GM23338 (cell line): ENCODE measurements at regions not wholly inside any gene's neighbourhood (a gene's known extent, or its start where the extent isn't known, plus 50 kb on each side); places are given as distances from the start of the nearest gene placed in this dataset.

ENCODE experiments used
- ATAC-seq: fragments of 200-7000 bp; cut with Tn5 transposase; 3 replicates; pipeline ENCODE4 v1.9.1; 2020
- DNase-seq: peaks from one replicate; pipeline ENCODE4 v3.0.0-alpha.2; 2015; ENCODE audit warnings: low spot score
- H2AFZ ChIP-seq: fragments of 200-600 bp; sonication (generic); 2 replicates; pipeline ENCODE4 v1.8.0; 2016; ENCODE audit warnings: antibody characterized with exemption, mild to moderate bottlenecking, moderate library complexity
- H3F3A ChIP-seq: fragments of 200-600 bp; sonication (generic); replicated peaks from 2 replicates; pipeline ENCODE4 v1.8.0; 2017; ENCODE audit warnings: antibody characterized with exemption, mixed run types, low read depth
- H3K27ac ChIP-seq: fragments of 200-600 bp; sonication (generic); 2 replicates; pipeline ENCODE4 v1.6.1; 2016; ENCODE audit warnings: low read depth
- H3K27me3 ChIP-seq: fragments of 200-600 bp; sonication (generic); 2 replicates; pipeline ENCODE4 v1.8.0; 2016; ENCODE audit warnings: mild to moderate bottlenecking, mixed run types, moderate library complexity; ENCODE audit not compliant: insufficient read depth
- H3K36me3 ChIP-seq: fragments of 200-600 bp; sonication (generic); 2 replicates; pipeline ENCODE4 v1.8.0; 2016; ENCODE audit warnings: mild to moderate bottlenecking; ENCODE audit not compliant: insufficient read depth
- H3K4me1 ChIP-seq: fragments of 200-600 bp; sonication (generic); 2 replicates; pipeline ENCODE4 v1.8.0; 2016; ENCODE audit warnings: mild to moderate bottlenecking, moderate library complexity; ENCODE audit not compliant: insufficient read depth
- H3K4me2 ChIP-seq: fragments of 200-600 bp; sonication (generic); 2 replicates; pipeline ENCODE4 v1.7.1; 2017; ENCODE audit warnings: mixed run types
- H3K4me3 ChIP-seq: fragments of 200-600 bp; sonication (generic); 2 replicates; pipeline ENCODE4 v1.6.1; 2016; ENCODE audit warnings: mixed run types
- H3K79me2 ChIP-seq: fragments of 200-600 bp; sonication (generic); replicated peaks from 2 replicates; pipeline ENCODE4 v1.8.0; 2017; ENCODE audit warnings: mild to moderate bottlenecking; ENCODE audit not compliant: insufficient read depth
- H3K9me2 ChIP-seq: fragments of 200-600 bp; sonication (generic); 2 replicates; pipeline ENCODE4 v1.8.0; 2017; ENCODE audit not compliant: insufficient read depth
- H4K20me1 ChIP-seq: fragments of 200-600 bp; sonication (generic); replicated peaks from 2 replicates; pipeline ENCODE4 v1.8.0; 2017; ENCODE audit warnings: mild to moderate bottlenecking; ENCODE audit not compliant: insufficient read depth
- H3K27ac Mint-ChIP-seq: 2 replicates; pipeline ENCODE4 v1.8.0; 2020; ENCODE audit warnings: inconsistent platforms, mild to moderate bottlenecking, moderate library complexity, mixed read lengths
- H3K27me3 Mint-ChIP-seq: 3 replicates; pipeline ENCODE4 v1.8.0; 2022; ENCODE audit warnings: low read depth, mild to moderate bottlenecking, moderate library complexity, mixed read lengths, inconsistent platforms; ENCODE audit not compliant: insufficient read depth, poor library complexity
- H3K36me3 Mint-ChIP-seq: 3 replicates; pipeline ENCODE4 v1.8.0; 2021; ENCODE audit warnings: low read depth, mild to moderate bottlenecking, inconsistent platforms, moderate library complexity, mixed read lengths
- H3K4me1 Mint-ChIP-seq: 3 replicates; pipeline ENCODE4 v1.8.0; 2020; ENCODE audit warnings: mild to moderate bottlenecking, inconsistent platforms, mixed read lengths
- H3K4me3 Mint-ChIP-seq: 3 replicates; pipeline ENCODE4 v1.8.0; 2021; ENCODE audit warnings: moderate library complexity, mild to moderate bottlenecking, inconsistent platforms, mixed read lengths
- H3K9me3 Mint-ChIP-seq: 3 replicates; pipeline ENCODE4 v1.8.0; 2020; ENCODE audit warnings: moderate library complexity, mild to moderate bottlenecking, inconsistent platforms, mixed read lengths
- CREB1 ChIP-seq: fragments of 250-450 bp; sonication (Bioruptor Pico); IDR thresholded peaks from 2 replicates; pipeline ENCODE4 v1.5.0; 2020; ENCODE audit warnings: low read depth, mild to moderate bottlenecking, moderate library complexity
- EZH2 ChIP-seq: fragments of 200-600 bp; sonication (generic); IDR thresholded peaks from one replicate; pipeline ENCODE4 v1.8.0; 2017; ENCODE audit warnings: antibody characterized with exemption, mild to moderate bottlenecking, low read depth; ENCODE audit not compliant: unreplicated experiment
- EZH2phosphoT487 ChIP-seq: fragments of 200-600 bp; sonication (generic); IDR thresholded peaks from one replicate; pipeline ENCODE4 v1.8.1; 2018; ENCODE audit warnings: antibody characterized with exemption; ENCODE audit not compliant: unreplicated experiment
- JUNB ChIP-seq: IDR thresholded peaks from one replicate; pipeline ENCODE4 v1.6.1; 2016; ENCODE audit warnings: antibody characterized with exemption; ENCODE audit not compliant: unreplicated experiment
- NANOG ChIP-seq: IDR thresholded peaks from 2 replicates; pipeline ENCODE4 v1.6.1; 2016; ENCODE audit warnings: antibody characterized with exemption, borderline replicate concordance
- POLR2AphosphoS5 ChIP-seq: IDR thresholded peaks from 2 replicates; pipeline ENCODE4 v1.6.1; 2016; ENCODE audit warnings: antibody characterized with exemption, low read depth
- REST ChIP-seq: IDR thresholded peaks from one replicate; pipeline ENCODE4 v1.6.1; 2018; ENCODE audit warnings: antibody characterized with exemption; ENCODE audit not compliant: unreplicated experiment
- STAT1 ChIP-seq: IDR thresholded peaks from one replicate; pipeline ENCODE4 v1.6.1; 2016; ENCODE audit warnings: antibody characterized with exemption; ENCODE audit not compliant: unreplicated experiment
- ZNF114 ChIP-seq: fragments of 250-450 bp; sonication (Bioruptor Pico); IDR thresholded peaks from 2 replicates; pipeline ENCODE4 v1.5.0; 2020; ENCODE audit warnings: mild to moderate bottlenecking, moderate library complexity
- ZNF331 ChIP-seq: fragments of 250-450 bp; sonication (Bioruptor Pico); IDR thresholded peaks from 2 replicates; pipeline ENCODE4 v1.5.0; 2020; ENCODE audit warnings: low read depth, mild to moderate bottlenecking, moderate library complexity
- TF ChIP-seq, protein P1 (sequence below), 2 experiments: fragments of 200-600 bp in 1 of 2; sonication (generic) in 1 of 2; conservative IDR thresholded peaks; 2 replicates each; pipeline versions ENCODE4 v1.5.1 to v1.6.1; 2016 to 2017; ENCODE audit warnings: antibody characterized with exemption in 2 of 2, low read depth in 2 of 2, mild to moderate bottlenecking in 2 of 2, moderate library complexity in 1 of 2
- TF ChIP-seq, protein P2 (sequence below): fragments of 250-450 bp; sonication (Bioruptor Pico); IDR thresholded peaks from 2 replicates; pipeline ENCODE4 v1.5.0; 2020; ENCODE audit warnings: mild to moderate bottlenecking, moderate library complexity
- TF ChIP-seq, protein P3 (sequence below): IDR thresholded peaks from 2 replicates; pipeline ENCODE4 v1.6.1; 2016; ENCODE audit warnings: antibody characterized with exemption

DNA sequence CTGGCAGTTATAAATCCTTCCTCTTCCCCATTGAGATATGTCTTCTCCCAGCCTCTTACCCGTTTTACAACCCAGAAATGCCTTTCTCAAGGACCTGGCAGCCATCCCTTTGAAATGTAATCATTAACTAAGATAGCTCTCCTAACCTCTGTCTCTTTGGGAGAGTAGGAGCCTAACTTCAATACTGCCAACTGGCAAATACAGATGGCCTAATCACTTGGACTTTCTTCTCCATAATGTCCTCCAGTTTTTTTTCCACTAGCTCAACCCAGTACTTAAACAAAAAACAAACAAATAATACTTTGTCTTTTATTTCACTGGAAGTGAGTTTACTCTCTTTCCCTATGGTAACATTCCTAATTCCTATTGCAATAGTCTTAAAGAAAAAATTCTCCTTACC is 1391.1 kb downstream of the SUCLG1 start:
- Histone ChIP-seq H3F3A (no peaks in the 10 kb centered on the region), H4K20me1 (no peaks in the 10 kb centered on the region), H3K36me3 (no peaks in the 10 kb centered on the region), H2AFZ (no peak overlapping the region), H3K27me3 (no peaks in the 10 kb centered on the region), H3K79me2 (no peaks in the 10 kb centered on the region), H3K4me2 (no peak overlapping the region), H3K4me1 (no peaks in the 10 kb centered on the region), H3K9me2 (peaks cover 17% of the 10 kb centered on the region), H3K4me3 (no peak overlapping the region), H3K27ac (no peak overlapping the region)
- DNase-seq = peak; percentile 10
- TF ChIP-seq STAT1 (no peak), POLR2AphosphoS5 (no peak), ZNF331 (CRISPR knock-in tag) (no peak), NANOG (no peak), JUNB (no peak), REST (no peak), ZNF114 (CRISPR knock-in tag) (no peak), EZH2phosphoT487 (no peak), EZH2 (no peak), CREB1 (CRISPR knock-in tag) (no peak)
- TF ChIP-seq, protein P1, sequence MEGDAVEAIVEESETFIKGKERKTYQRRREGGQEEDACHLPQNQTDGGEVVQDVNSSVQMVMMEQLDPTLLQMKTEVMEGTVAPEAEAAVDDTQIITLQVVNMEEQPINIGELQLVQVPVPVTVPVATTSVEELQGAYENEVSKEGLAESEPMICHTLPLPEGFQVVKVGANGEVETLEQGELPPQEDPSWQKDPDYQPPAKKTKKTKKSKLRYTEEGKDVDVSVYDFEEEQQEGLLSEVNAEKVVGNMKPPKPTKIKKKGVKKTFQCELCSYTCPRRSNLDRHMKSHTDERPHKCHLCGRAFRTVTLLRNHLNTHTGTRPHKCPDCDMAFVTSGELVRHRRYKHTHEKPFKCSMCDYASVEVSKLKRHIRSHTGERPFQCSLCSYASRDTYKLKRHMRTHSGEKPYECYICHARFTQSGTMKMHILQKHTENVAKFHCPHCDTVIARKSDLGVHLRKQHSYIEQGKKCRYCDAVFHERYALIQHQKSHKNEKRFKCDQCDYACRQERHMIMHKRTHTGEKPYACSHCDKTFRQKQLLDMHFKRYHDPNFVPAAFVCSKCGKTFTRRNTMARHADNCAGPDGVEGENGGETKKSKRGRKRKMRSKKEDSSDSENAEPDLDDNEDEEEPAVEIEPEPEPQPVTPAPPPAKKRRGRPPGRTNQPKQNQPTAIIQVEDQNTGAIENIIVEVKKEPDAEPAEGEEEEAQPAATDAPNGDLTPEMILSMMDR (conservative IDR thresholded peaks at IDR 0.05; ENCODE audit: low read depth in 2 of 2) = no peak
- TF ChIP-seq, protein P2, sequence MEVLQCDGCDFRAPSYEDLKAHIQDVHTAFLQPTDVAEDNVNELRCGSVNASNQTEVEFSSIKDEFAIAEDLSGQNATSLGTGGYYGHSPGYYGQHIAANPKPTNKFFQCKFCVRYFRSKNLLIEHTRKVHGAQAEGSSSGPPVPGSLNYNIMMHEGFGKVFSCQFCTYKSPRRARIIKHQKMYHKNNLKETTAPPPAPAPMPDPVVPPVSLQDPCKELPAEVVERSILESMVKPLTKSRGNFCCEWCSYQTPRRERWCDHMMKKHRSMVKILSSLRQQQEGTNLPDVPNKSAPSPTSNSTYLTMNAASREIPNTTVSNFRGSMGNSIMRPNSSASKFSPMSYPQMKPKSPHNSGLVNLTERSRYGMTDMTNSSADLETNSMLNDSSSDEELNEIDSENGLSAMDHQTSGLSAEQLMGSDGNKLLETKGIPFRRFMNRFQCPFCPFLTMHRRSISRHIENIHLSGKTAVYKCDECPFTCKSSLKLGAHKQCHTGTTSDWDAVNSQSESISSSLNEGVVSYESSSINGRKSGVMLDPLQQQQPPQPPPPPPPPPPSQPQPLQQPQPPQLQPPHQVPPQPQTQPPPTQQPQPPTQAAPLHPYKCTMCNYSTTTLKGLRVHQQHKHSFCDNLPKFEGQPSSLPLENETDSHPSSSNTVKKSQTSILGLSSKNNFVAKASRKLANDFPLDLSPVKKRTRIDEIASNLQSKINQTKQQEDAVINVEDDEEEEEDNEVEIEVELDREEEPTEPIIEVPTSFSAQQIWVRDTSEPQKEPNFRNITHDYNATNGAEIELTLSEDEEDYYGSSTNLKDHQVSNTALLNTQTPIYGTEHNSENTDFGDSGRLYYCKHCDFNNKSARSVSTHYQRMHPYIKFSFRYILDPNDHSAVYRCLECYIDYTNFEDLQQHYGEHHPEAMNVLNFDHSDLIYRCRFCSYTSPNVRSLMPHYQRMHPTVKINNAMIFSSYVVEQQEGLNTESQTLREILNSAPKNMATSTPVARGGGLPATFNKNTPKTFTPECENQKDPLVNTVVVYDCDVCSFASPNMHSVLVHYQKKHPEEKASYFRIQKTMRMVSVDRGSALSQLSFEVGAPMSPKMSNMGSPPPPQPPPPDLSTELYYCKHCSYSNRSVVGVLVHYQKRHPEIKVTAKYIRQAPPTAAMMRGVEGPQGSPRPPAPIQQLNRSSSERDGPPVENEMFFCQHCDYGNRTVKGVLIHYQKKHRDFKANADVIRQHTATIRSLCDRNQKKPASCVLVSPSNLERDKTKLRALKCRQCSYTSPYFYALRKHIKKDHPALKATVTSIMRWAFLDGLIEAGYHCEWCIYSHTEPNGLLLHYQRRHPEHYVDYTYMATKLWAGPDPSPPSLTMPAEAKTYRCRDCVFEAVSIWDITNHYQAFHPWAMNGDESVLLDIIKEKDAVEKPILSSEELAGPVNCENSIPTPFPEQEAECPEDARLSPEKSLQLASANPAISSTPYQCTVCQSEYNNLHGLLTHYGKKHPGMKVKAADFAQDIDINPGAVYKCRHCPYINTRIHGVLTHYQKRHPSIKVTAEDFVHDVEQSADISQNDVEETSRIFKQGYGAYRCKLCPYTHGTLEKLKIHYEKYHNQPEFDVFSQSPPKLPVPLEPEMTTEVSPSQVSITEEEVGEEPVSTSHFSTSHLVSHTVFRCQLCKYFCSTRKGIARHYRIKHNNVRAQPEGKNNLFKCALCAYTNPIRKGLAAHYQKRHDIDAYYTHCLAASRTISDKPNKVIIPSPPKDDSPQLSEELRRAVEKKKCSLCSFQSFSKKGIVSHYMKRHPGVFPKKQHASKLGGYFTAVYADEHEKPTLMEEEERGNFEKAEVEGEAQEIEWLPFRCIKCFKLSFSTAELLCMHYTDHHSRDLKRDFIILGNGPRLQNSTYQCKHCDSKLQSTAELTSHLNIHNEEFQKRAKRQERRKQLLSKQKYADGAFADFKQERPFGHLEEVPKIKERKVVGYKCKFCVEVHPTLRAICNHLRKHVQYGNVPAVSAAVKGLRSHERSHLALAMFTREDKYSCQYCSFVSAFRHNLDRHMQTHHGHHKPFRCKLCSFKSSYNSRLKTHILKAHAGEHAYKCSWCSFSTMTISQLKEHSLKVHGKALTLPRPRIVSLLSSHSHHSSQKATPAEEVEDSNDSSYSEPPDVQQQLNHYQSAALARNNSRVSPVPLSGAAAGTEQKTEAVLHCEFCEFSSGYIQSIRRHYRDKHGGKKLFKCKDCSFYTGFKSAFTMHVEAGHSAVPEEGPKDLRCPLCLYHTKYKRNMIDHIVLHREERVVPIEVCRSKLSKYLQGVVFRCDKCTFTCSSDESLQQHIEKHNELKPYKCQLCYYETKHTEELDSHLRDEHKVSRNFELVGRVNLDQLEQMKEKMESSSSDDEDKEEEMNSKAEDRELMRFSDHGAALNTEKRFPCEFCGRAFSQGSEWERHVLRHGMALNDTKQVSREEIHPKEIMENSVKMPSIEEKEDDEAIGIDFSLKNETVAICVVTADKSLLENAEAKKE (CRISPR knock-in tag) = no peak
- TF ChIP-seq, protein P3, sequence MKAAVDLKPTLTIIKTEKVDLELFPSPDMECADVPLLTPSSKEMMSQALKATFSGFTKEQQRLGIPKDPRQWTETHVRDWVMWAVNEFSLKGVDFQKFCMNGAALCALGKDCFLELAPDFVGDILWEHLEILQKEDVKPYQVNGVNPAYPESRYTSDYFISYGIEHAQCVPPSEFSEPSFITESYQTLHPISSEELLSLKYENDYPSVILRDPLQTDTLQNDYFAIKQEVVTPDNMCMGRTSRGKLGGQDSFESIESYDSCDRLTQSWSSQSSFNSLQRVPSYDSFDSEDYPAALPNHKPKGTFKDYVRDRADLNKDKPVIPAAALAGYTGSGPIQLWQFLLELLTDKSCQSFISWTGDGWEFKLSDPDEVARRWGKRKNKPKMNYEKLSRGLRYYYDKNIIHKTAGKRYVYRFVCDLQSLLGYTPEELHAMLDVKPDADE = no peak
- H3K27me3 Mint-ChIP-seq = no peaks in the 10 kb centered on the region
- ATAC-seq = no peak
- H3K9me3 Mint-ChIP-seq = no peaks in the 10 kb centered on the region
- H3K4me1 Mint-ChIP-seq = no peaks in the 10 kb centered on the region
- H3K36me3 Mint-ChIP-seq = no peaks in the 10 kb centered on the region
- H3K27ac Mint-ChIP-seq = no peak overlapping the region
- no peak overlapping the region for H3K4me3 Mint-ChIP-seq
